K562 (cell line): ENCODE measurements at regions not wholly inside any gene's neighbourhood (a gene's known extent, or its start where the extent isn't known, plus 50 kb on each side); places are given as distances from the start of the nearest gene placed in this dataset.

Source experiments
- ATAC-seq: fragments of 200-7000 bp; cut with Tn5 transposase; 3 replicates; pipeline ENCODE4 v1.9.1; 2020; ENCODE audit warnings: moderate library complexity
- BruUV-seq: library from RNA; stranded (reverse); fragments of 400-500 nt; replicated peaks from 2 replicates; lab custom pipeline; 2021; lab: Mats Ljungman, UMichigan
- CTCF ChIA-PET: fragments of 300-600 bp; formaldehyde crosslinking; extraction: SDS; loops from one replicate; lab custom pipeline; 2021; ENCODE audit warnings: low intra/inter-chr PET ratio; lab: Yijun Ruan, JAX
- POLR2A ChIA-PET: fragments of 300-600, 350-650 bp; sonication (Branson Sonifier 250); formaldehyde crosslinking; extraction: SDS; loops from one replicate; lab custom pipeline; 2021; ENCODE audit warnings: antibody characterized with exemption, inconsistent platforms; lab: Yijun Ruan, JAX
- DNase-seq, 4 experiments: peaks; one replicate each; pipeline versions ENCODE4 v3.0.0 to v3.0.0-alpha.2; 2011 to 2018; ENCODE audit warnings: low spot score in 3 of 4, mixed read lengths in 3 of 4; ENCODE audit errors: extremely low read depth in 1 of 4
- FAIRE-seq: peaks from 2 replicates; lab custom pipeline; 2011; peaks lifted over from hg19 to GRCh38; lab: Jason Lieb, UNC
- H2AFZ ChIP-seq: 2 replicates; pipeline ENCODE4 v1.6.0; 2011; ENCODE audit warnings: low read depth, low read length, control low read depth, inconsistent platforms
- H3K27ac ChIP-seq: fragments of 200-600 bp; 3 replicates; pipeline ENCODE4 v1.8.0; 2011; ENCODE audit warnings: low read depth, mild to moderate bottlenecking, control low read depth, inconsistent platforms, low read length, moderate library complexity, mixed read lengths; ENCODE audit errors: extremely low read depth
- H3K27me3 ChIP-seq, 2 experiments: fragments of 300-600 bp in 1 of 2; 2 replicates in 1 of 2; 3 replicates in 1 of 2; pipeline versions ENCODE4 v1.6.0 to v1.8.0; 2011; ENCODE audit warnings: inconsistent platforms in 2 of 2, low read length in 2 of 2, mild to moderate bottlenecking in 1 of 2, mixed read lengths in 1 of 2, moderate library complexity in 1 of 2; ENCODE audit not compliant: control insufficient read depth in 2 of 2, insufficient read depth in 2 of 2
- H3K36me3 ChIP-seq: fragments of 300-600 bp; 3 replicates; pipeline ENCODE4 v1.8.0; 2011; ENCODE audit warnings: mild to moderate bottlenecking, low read length, inconsistent platforms; ENCODE audit not compliant: control insufficient read depth, insufficient read depth
- H3K4me1 ChIP-seq, 2 experiments: fragments of 200-600 bp in 1 of 2; replicated peaks in 1 of 2; 2 replicates in 1 of 2; 3 replicates in 1 of 2; pipeline versions ENCODE4 v1.5.1 to v1.8.0; 2011; ENCODE audit warnings: inconsistent platforms in 2 of 2, low read length in 2 of 2, mild to moderate bottlenecking in 1 of 2, mixed read lengths in 1 of 2, moderate library complexity in 1 of 2; ENCODE audit not compliant: control insufficient read depth in 2 of 2, insufficient read depth in 2 of 2
- H3K4me2 ChIP-seq: 2 replicates; pipeline ENCODE4 v1.6.1; 2011; ENCODE audit warnings: low read length, control low read depth, inconsistent platforms, mixed read lengths; ENCODE audit not compliant: insufficient read depth
- H3K4me3 ChIP-seq: fragments of 200-600 bp; sonication (generic), shearing (Covaris generic); 2 replicates; pipeline ENCODE4 v1.5.1; 2016; ENCODE audit warnings: control low read depth, inconsistent platforms
- H3K79me2 ChIP-seq: fragments of 200-600 bp; 3 replicates; pipeline ENCODE4 v1.8.0; 2011; ENCODE audit warnings: low read length, inconsistent platforms; ENCODE audit not compliant: control insufficient read depth, insufficient read depth
- H3K9ac ChIP-seq, 2 experiments: 2 replicates each; pipeline versions ENCODE4 v1.6.0 to v1.6.1; 2011; ENCODE audit warnings: low read depth in 2 of 2, low read length in 2 of 2, control low read depth in 1 of 2, inconsistent platforms in 1 of 2, mild to moderate bottlenecking in 1 of 2, mixed read lengths in 1 of 2; ENCODE audit not compliant: insufficient read depth in 1 of 2
- H3K9me1 ChIP-seq: one replicate; pipeline ENCODE4 v1.6.0; 2011; ENCODE audit warnings: inconsistent platforms, mild to moderate bottlenecking, low read length, moderate library complexity; ENCODE audit not compliant: control insufficient read depth, insufficient read depth
- H3K9me3 ChIP-seq: replicated peaks from 2 replicates; pipeline ENCODE4 v1.5.1; 2011; ENCODE audit warnings: low read depth, low read length, inconsistent platforms; ENCODE audit not compliant: control insufficient read depth, insufficient read depth
- H4K20me1 ChIP-seq: replicated peaks from 2 replicates; pipeline ENCODE4 v1.6.1; 2011; ENCODE audit warnings: low read length, inconsistent platforms, mixed read lengths; ENCODE audit not compliant: control insufficient read depth, insufficient read depth
- CGGBP1 ChIP-seq: fragments of 250-450 bp; sonication (Bioruptor Pico); IDR thresholded peaks from 2 replicates; pipeline ENCODE4 v1.9.0; 2021; ENCODE audit warnings: mild to moderate bottlenecking
- MLX ChIP-seq, 2 experiments: fragments of 450-650 bp in 1 of 2; sonication (generic) in 1 of 2; formaldehyde crosslinking; conservative IDR thresholded peaks; 2 replicates each; pipeline versions ENCODE4 v1.4.0 to v1.8.1; 2020 to 2022; ENCODE audit warnings: mild to moderate bottlenecking in 1 of 2, missing genetic modification reagents in 1 of 2
- POLR3G ChIP-seq: IDR thresholded peaks from 2 replicates; pipeline ENCODE4 v1.6.1; 2011; ENCODE audit not compliant: insufficient read length, insufficient replicate concordance; ENCODE audit errors: extremely low read depth
- THAP12 ChIP-seq: fragments of 250-450 bp; sonication (Bioruptor Pico); IDR thresholded peaks from 2 replicates; pipeline ENCODE4 v1.9.0; 2021; ENCODE audit warnings: mild to moderate bottlenecking, inconsistent platforms
- ZNF696 ChIP-seq: fragments of 250-450 bp; sonication (Bioruptor Pico); conservative IDR thresholded peaks from 2 replicates; pipeline ENCODE4 v1.4.0; 2020; ENCODE audit warnings: mild to moderate bottlenecking, moderate library complexity
- ZNF699 ChIP-seq: fragments of 250-450 bp; sonication (Bioruptor Pico); IDR thresholded peaks from 2 replicates; pipeline ENCODE4 v1.8.0; 2021; ENCODE audit warnings: mild to moderate bottlenecking, moderate library complexity; ENCODE audit not compliant: insufficient replicate concordance
- WGBS: fragments of 100-300 bp; shearing (Covaris generic); methylation state at CpG from one replicate; pipeline ENCODE4 v1.1.6; 2016; ENCODE audit warnings: low coverage, mixed read lengths; ENCODE audit not compliant: insufficient coverage; ENCODE audit errors: missing lambda C conversion rate; 5-methylcytosine and 5-hydroxymethylcytosine counted together
- in situ Hi-C: fragments of 300-500 bp; cut with MboI; formaldehyde crosslinking; loops from 4 replicates; pipeline ENCODE4 v1.15.0; 2018; ENCODE audit warnings: inconsistent platforms, mixed read lengths
- intact Hi-C: fragments of 100-400 bp; cut with micrococcal nuclease; formaldehyde crosslinking; loops from 2 replicates; pipeline ENCODE4 v1.14.2; 2022

GRCh38 chr22:48927591-48927990 lies 900.1 kb downstream of the BRD1 start:
- H3K4me2 ChIP-seq: no peak overlapping the region
- intact Hi-C loops: no loop called here
- in situ Hi-C loops: no loop called here
- CTCF ChIA-PET: no interaction called here
- no peak overlapping the region for H2AFZ ChIP-seq
- H3K79me2 ChIP-seq: no peaks in the 10 kb centered on the region
- WGBS: under 1% methylated on average over 13 of the region's 13 CpGs
- no peaks in the 10 kb centered on the region for H3K9me3 ChIP-seq
- H3K9me1 ChIP-seq: no peaks in the 10 kb centered on the region
- peaks cover 0 to 11% of the 10 kb centered on the region in 2 experiments; a peak in 1 of 5 replicates for H3K27me3 ChIP-seq
- H3K4me3 ChIP-seq: no peak overlapping the region
- H4K20me1 ChIP-seq: no peaks in the 10 kb centered on the region
- no peak for ATAC-seq
- no peak for FAIRE-seq
- POLR2A ChIA-PET: no interaction called here
- TF ChIP-seq THAP12 (CRISPR knock-in tag): no peak
- TF ChIP-seq MLX (CRISPR knock-in tag; conservative IDR thresholded peaks at IDR 0.05): no peak
- no peak for TF ChIP-seq ZNF696 (CRISPR knock-in tag)
- no peak for TF ChIP-seq CGGBP1 (CRISPR knock-in tag)
- TF ChIP-seq POLR3G: no peak
- TF ChIP-seq ZNF699 (CRISPR knock-in tag): no peak
- H3K27ac ChIP-seq: no peak overlapping the region
- H3K4me1 ChIP-seq: no peaks in the 10 kb centered on the region
- no peak for DNase-seq
- H3K36me3 ChIP-seq: no peaks in the 10 kb centered on the region
- BruUV-seq: no TSS peak
- H3K9ac ChIP-seq: no peak overlapping the region
